Erythroblast (primary cell): ENCODE measurements at regions not wholly inside any gene's neighbourhood (a gene's known extent, or its start where the extent isn't known, plus 50 kb on each side); places are given as distances from the start of the nearest gene placed in this dataset.

ENCODE experiments used
- DNase-seq, 2 experiments: peaks; one replicate each; lab custom pipeline; 2025; lab: John Stamatoyannopoulos, UW
- GATA1 ChIP-seq: IDR thresholded peaks from 2 replicates; pipeline ENCODE4 v1.6.1; 2011; ENCODE audit warnings: low read depth, mild to moderate bottlenecking, control low read depth, low read length, moderate library complexity
- POLR2A ChIP-seq: IDR thresholded peaks from 2 replicates; pipeline ENCODE4 v1.6.1; 2011; ENCODE audit warnings: mild to moderate bottlenecking, low read length

DNA sequence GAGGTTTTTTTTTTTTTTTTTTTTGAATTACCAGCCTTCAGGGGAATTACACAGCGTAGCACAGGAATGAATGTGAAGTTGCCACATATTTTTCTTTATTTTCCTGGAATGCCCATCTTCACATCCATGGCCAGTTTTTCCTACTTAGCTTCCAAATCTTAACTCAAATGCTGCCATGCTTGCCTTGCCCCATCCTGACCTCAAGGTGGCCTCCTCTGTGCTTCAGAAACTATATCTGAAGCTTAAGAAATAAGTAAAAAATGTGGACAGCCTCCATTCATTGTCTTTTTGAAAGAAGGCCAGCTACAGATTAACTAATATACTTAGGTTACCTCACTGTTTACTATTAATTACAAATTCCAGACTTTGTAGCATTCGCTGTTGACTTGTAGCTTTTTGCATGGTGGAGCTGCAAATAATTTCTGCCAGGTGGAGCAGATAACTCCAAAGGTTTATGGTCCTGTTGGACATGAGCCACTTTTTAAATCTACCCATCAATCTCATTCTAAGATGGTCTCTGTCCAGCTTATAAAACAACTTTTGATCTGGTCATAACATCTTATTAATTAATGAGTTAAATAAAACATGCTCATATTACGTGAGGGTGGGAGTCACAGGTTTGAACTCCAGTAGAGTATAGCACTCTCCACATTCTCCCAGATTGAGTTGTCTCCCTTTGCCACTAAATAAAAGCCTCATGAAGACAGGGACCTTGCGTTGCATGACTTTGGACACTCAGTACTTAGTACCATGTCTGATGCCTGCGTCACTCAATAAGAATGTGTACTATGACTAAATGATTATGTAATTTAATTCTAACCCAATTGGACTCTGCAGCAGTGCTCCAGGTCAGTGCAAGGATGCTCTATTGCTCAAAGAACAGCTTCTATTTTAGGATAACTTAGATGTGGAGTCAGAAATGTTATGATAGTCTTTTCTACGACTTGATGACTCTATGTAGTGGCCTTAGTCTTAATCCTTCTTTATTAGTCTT, 678.6 kb upstream of the CITED2 start:
- TF ChIP-seq GATA1 (no peak), POLR2A (no peak)
- peak; percentile 3 to 18 for DNase-seq

DNA sequence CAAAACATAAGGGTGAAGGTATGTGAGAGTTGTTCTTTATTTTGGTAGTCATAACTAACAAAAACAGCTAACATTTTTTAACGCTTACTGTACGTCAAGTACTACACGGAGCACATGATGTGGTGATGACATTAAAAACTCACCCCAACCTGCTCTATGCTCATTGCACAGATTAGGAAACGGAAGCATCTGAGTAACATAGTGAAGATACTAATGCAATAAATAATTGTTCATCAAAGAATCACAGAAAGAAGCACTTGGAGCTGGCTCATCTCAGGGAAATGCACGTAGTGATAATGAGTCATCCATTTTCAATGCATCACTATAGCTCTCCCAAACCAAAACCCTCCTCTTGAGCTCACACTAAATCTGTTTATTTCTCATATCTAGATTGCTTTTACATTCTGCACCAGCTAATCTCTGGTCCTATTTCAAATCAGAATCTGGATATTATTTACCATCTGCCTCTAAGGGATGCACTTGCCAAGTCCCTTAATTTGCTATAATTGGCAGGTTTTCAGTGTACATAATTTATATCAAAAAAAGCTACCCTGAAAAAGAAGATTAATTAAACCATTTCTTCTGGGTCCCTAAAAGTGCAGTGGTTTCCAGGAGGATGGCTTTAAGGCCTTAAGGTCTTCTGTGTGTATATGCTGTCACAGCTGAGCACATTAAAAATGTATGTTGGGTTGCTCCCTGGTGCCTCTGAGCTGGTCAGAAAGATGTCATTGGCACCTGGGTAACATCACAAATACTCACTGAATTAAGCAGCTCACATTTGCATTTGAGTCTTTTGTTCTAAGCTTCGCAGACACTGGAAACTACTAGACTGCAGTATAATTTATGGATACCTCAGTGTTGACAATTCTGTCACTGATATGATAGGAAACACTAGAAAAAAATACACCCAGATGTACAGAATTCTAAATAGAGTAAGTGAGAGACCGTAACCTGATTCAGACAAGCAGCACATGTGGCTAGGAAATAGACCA, 677.4 kb upstream of the CITED2 start:
- DNase-seq: no peak
- TF ChIP-seq GATA1 (no peak), POLR2A (no peak)

DNA sequence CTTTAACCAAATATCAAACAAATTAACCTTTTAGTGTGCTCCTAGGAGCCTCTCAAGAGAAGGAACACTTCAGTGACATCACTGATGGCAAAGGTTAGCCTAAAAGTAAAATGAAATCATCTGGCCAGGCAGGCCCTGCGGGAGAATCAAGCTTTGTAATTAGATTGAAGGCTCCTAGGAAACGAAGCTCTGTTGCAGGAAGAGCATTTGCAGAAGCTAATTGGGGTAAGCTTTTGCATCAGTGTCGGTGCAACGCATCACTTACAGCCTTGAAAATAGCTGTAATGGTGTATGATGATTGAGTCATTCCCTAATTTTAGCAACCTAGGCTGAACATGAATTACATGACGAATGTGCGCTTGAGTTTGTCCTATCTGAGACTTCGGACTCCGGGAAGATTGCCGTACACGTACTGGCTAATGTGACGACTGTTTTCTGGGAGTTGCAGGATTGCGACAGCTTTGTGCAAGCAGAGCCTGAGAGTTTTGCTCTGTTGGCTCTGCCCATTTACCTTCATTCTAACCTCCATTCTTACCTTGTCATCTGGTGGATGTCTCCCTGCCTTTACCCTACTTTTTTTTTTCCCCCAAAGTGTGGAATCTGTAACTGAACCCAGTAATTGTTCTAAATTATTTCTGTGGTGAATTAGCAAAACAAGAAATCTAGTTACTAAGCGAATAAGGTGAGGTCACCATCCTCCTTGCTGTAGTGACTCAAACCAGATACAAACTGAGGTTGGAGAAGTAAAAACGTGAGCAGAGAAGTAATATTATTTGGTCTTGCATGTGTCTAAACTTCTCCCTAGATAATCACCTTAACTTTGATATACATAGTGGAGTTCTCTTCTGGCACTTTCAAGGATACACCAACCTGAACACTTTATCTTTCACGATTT, 675.9 kb upstream of the CITED2 start:
- no peak for DNase-seq
- TF ChIP-seq GATA1 (no peak), POLR2A (no peak)

DNA sequence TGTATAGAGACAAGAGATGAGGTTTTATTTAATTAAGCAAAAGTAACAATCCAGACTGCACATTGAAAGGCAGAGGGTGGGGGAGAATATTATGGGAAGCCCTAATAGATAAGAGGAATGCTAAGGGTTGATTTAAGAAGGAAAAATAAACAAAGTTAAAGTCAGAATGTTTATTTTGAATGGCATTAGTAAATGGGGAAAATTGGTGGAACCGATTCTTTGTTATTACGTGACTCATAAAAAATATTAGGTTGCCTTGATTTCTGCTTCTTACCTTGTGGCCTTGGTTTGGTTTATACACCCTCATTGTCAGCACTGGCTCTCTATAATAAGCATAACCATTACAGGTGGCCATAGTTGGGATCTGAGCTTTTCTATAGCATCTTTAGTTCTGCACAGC, 674.8 kb upstream of the CITED2 start:
- no peak for DNase-seq
- TF ChIP-seq GATA1: no peak
- no peak for TF ChIP-seq POLR2A

DNA sequence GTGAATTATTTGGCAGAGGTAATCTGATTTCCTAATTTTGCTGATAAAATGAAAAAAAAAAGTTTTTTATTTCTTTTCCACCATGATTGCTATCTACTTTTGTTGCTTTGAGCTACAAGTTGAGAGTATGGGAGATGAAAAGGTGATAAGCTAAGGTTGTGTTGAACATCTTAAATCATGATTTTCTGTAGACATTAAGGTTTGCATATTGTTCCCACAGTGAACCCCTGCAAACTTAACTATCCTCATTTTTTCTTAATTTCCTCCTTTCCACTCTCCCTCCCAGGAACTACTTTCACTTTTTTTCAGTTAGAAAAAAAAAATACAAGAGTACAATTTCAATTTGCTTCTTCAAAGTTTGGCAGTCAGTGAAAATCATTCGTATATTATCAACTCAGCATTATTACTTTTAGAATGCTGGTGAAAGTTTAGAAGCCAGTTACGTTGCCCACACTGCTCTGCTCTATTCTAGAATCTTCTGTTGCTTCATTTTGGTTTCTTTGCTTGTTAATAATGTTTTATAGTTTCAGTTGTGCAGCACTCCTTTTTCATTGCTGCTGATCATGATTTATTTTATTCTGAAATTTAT, 673.8 kb upstream of the CITED2 start:
- no peak for DNase-seq
- no peak for TF ChIP-seq POLR2A
- TF ChIP-seq GATA1: no peak

DNA sequence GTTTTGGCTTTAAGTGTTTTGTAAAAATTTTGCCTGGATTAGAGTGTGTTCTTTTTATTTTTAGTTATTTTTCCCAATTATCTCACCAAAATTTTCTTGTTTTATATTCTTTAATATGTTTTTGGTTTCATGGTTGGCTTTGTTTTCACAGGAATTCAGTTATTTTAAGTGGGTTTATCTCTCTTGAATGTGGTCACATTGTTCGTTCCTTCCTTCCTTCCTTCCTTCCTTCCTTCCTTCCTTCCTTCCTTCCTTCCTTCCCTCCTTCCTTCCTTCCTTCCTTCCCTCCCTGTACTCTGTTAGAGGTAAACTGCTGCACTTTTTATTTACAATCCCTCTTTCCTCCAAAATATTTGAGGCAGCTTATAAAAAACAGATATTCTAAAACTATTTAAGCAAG, 672.9 kb upstream of the CITED2 start:
- DNase-seq: no peak
- no peak for TF ChIP-seq POLR2A
- TF ChIP-seq GATA1: no peak

DNA sequence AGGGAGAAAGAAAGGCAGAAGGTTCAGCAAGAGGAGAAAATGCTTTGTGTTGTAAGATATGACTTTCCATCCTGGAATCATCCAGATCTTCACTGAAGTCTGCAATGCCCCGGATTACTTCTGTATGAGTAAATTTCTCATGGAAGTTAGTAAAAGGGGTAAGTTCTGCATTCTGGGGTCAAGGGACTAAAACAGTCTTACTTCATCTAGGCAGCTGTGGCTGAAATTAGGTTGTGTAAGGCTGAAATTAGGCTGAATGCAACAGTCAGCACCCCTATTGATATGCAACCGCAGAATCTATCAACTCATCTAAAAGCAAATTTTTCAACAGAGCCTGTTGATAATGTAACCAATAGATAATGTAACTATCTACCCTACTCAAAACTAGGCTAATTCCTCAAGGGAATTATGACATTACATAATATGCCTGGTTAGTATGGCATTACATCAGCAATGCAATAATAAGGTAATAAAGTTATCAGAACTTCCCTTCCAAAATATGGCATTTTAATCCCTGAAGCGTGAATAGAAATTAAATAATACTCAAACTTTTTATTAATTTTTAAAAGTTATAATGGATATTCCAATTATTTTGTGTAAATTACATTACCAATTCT, 671.7 kb upstream of the CITED2 start:
- DNase-seq: no peak
- TF ChIP-seq POLR2A (no peak), GATA1 (no peak)

DNA sequence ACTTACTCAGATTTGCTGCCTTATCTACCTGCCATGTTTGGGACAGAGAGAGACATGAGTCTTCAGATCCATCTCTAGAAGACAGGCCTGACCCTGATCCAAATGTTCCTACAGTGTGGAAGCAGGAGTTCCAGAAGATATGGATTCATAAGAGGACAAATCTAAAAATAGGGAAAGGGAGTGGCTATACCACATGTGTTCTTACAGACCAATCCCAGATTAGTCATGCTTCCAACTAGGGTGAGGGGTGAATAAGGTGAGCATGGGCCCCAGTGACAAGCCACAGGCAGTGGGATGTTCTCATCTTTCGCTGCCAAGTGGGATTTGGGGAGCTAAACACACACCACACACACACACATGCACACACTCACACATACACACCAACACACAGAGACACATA, 670.7 kb upstream of the CITED2 start:
- DNase-seq: no peak
- TF ChIP-seq POLR2A (no peak), GATA1 (no peak)

DNA sequence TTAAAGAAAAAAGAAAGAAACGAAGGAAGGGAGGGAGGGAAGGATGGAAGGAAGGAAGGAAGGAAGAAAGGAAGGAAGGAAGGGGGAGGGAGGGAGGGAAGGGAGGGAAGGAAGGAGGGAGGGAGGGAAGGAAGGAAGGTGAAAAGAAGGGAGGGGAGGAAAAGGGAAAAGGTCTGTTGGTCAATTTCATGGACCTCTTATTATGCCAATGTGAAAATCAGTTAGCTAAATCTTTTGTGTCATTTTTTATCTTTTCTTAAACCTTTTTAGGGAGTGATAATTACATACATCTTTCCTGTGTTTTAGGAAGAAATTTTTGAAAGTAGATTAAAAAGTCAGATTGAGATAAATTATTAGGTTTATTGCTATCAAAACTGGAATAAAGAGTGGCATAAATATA, 670.2 kb upstream of the CITED2 start:
- DNase-seq: no peak
- TF ChIP-seq GATA1 (no peak), POLR2A (no peak)

DNA sequence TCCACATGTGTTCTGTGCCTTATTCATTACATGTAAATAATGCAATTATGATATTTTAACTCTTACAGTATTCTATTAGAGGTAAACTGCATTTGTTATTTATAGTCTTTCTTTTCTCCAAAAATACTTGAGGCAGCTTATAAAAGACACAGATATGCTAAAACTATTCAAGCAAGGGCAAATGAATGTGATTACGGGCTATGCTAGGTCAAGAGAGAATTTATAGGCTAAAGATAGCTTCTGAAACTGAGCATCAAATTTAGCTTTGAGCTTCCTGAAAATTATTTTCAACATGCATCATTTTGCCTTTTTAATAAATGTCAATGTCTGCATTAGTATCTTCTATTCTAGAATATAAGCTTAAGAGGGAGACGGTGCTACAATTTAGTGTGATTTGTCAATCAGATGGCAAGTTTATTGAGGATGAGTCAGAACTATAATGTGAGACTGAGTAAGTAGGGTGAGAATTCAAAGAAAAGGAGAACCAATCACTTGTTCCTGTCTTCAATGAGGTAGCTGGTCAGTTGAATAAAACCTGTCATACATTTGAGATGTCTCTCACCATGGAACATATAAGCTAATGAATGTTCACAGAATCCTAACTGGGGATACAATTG, 669.4 kb upstream of the CITED2 start:
- TF ChIP-seq GATA1: no peak
- no peak for TF ChIP-seq POLR2A
- no peak for DNase-seq

DNA sequence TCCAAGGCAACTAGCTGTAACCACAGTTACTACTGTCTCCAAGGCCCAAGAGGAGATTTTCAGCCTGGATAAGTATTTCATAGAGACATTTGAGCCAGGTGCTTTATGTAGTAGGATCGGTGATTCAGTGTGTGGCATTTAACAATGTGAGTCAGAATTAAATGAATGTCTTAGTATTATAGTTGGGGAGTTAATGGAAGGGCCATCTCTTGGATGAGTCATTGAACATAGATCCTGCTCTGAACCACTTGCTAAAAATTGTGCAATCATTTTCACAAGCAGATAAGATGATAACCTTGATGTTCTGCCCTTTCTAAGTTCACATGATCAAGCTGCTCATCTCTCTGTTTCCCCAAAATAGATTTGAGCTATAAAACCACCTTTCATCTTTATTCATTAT, 668.9 kb upstream of the CITED2 start:
- peak; percentile 8 to 15 for DNase-seq
- TF ChIP-seq POLR2A (no peak), GATA1 (no peak)

DNA sequence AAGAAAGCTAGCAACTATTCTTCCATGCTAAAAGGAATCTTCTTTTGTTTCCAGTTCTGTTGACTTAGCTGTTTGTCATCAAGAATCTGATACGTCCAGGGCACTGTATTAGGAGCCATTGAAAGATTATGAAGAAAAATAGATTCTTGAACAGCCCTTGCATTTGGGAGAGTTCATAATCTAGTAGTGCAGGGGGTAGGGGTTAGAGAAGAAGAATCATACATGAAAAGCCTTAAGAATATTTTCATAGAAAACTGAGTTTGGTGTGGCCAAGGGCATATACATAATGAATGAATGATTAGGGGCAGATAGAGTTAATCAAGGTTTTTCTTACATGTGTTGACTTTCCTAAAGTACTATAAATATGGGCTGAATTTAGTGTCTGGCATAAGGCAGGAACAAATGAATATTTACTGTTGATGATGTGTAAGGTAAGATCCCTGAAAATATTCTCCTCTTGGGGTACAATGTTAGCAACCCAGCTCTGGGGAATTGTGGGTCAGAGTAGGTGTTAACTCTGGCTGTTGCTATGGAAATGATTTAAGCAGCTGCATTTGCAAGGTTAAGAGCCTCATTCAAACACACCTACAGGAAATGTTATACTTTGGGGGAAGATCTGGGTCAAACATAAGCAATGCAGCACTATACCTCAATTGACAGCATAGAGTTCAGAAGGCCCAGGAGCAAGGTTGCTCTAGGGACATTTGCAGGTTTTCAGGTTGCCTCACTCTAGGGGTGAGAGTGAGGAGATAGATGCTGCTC, 667.3 kb upstream of the CITED2 start:
- DNase-seq: no peak
- no peak for TF ChIP-seq GATA1
- TF ChIP-seq POLR2A: no peak
